Liver (tissue), 8 donors: ENCODE measurements at regions not wholly inside any gene's neighbourhood (a gene's known extent, or its start where the extent isn't known, plus 50 kb on each side); places are given as distances from the start of the nearest gene placed in this dataset.

ENCODE experiments used
- DNase-seq: peaks from one replicate; pipeline ENCODE4 v3.0.0-alpha.2; 2017; ENCODE audit warnings: low spot score
- H3K27ac ChIP-seq, 2 donors: one replicate each; pipeline ENCODE4 v1.7.0; 2013; ENCODE audit warnings: inconsistent platforms in 2 of 2, low read length in 2 of 2, control low read depth in 1 of 2, low read depth in 1 of 2, mild to moderate bottlenecking in 1 of 2
- H3K27me3 ChIP-seq, 4 donors: one replicate each; pipeline versions ENCODE4 v1.6.1 to v1.7.0; 2013; ENCODE audit warnings: low read length in 3 of 4, inconsistent platforms in 1 of 4, mild to moderate bottlenecking in 1 of 4, moderate library complexity in 1 of 4; ENCODE audit not compliant: control insufficient read depth in 4 of 4, insufficient read depth in 4 of 4
- H3K36me3 ChIP-seq, 4 donors: one replicate each; pipeline versions ENCODE4 v1.6.1 to v1.7.0; 2013; ENCODE audit warnings: low read length in 3 of 4, mild to moderate bottlenecking in 3 of 4, low read depth in 1 of 4, moderate library complexity in 1 of 4; ENCODE audit not compliant: control insufficient read depth in 4 of 4, insufficient read depth in 3 of 4
- H3K4me1 ChIP-seq, 4 donors: one replicate each; pipeline versions ENCODE4 v1.6.1 to v1.7.0; 2013; ENCODE audit warnings: low read length in 3 of 4, mild to moderate bottlenecking in 3 of 4, moderate library complexity in 1 of 4; ENCODE audit not compliant: control insufficient read depth in 4 of 4, insufficient read depth in 4 of 4
- H3K4me3 ChIP-seq, 3 donors: one replicate each; pipeline versions ENCODE4 v1.6.1 to v1.7.0; 2013; ENCODE audit warnings: low read length in 3 of 3, control low read depth in 1 of 3, low read depth in 1 of 3, mild to moderate bottlenecking in 1 of 3
- H3K9ac ChIP-seq, 2 donors: one replicate each; pipeline ENCODE4 v1.7.0; 2013; ENCODE audit warnings: low read length in 2 of 2, mild to moderate bottlenecking in 2 of 2, moderate library complexity in 2 of 2, control low read depth in 1 of 2, low read depth in 1 of 2
- H3K9me3 ChIP-seq, 4 donors: one replicate each; pipeline versions ENCODE4 v1.6.1 to v1.7.0; 2013; ENCODE audit warnings: low read length in 3 of 4; ENCODE audit not compliant: control insufficient read depth in 4 of 4
- EGR1 ChIP-seq, 2 donors: IDR thresholded peaks; 2 replicates each; pipeline ENCODE4 v1.6.1; 2016 to 2018; ENCODE audit warnings: antibody characterized with exemption in 2 of 2, low read depth in 2 of 2
- FOXA1 ChIP-seq: IDR thresholded peaks from 2 replicates; pipeline ENCODE4 v1.6.1; 2016; ENCODE audit warnings: antibody characterized with exemption
- FOXA2 ChIP-seq: IDR thresholded peaks from 2 replicates; pipeline ENCODE4 v1.6.1; 2016; ENCODE audit warnings: antibody characterized with exemption
- GABPA ChIP-seq, 2 donors: IDR thresholded peaks in 1 of 2; conservative IDR thresholded peaks in 1 of 2; 2 replicates each; pipeline ENCODE4 v1.6.1; 2016; ENCODE audit warnings: antibody characterized with exemption in 2 of 2, mild to moderate bottlenecking in 1 of 2, moderate library complexity in 1 of 2
- HNF4A ChIP-seq, 2 donors: conservative IDR thresholded peaks; 2 replicates each; pipeline ENCODE4 v1.6.1; 2016; ENCODE audit warnings: antibody characterized with exemption in 2 of 2, mild to moderate bottlenecking in 2 of 2
- HNF4G ChIP-seq: IDR thresholded peaks from 2 replicates; pipeline ENCODE4 v1.6.1; 2016; ENCODE audit warnings: antibody characterized with exemption
- JUND ChIP-seq, 2 donors: IDR thresholded peaks; 2 replicates each; pipeline ENCODE4 v1.6.1; 2016; ENCODE audit warnings: antibody characterized with exemption in 2 of 2
- NR2F2 ChIP-seq: IDR thresholded peaks from 2 replicates; pipeline ENCODE4 v1.6.1; 2016; ENCODE audit warnings: antibody characterized with exemption
- RAD21 ChIP-seq, 2 donors: IDR thresholded peaks; 2 replicates each; pipeline ENCODE4 v1.6.1; 2016; ENCODE audit warnings: antibody characterized with exemption in 2 of 2, mild to moderate bottlenecking in 2 of 2
- RXRA ChIP-seq, 2 donors: IDR thresholded peaks; 2 replicates each; pipeline ENCODE4 v1.6.1; 2017 to 2018; ENCODE audit warnings: antibody characterized with exemption in 2 of 2, mild to moderate bottlenecking in 1 of 2
- SP1 ChIP-seq: IDR thresholded peaks from 2 replicates; pipeline ENCODE4 v1.6.1; 2018; ENCODE audit warnings: antibody characterized with exemption, mild to moderate bottlenecking
- TAF1 ChIP-seq: conservative IDR thresholded peaks from 2 replicates; pipeline ENCODE4 v1.6.1; 2016; ENCODE audit warnings: antibody characterized with exemption, mild to moderate bottlenecking
- YY1 ChIP-seq: IDR thresholded peaks from 2 replicates; pipeline ENCODE4 v1.6.1; 2016; ENCODE audit warnings: antibody characterized with exemption, mild to moderate bottlenecking
- whole genome bisulfite sequencing: extraction: QIAGEN DNeasy Blood & Tissue Kit; methylation state at CpG from one replicate; pipeline ENCODE4 v1.1.7; 2013; 5-methylcytosine and 5-hydroxymethylcytosine counted together
- TF ChIP-seq, protein P1 (sequence below): IDR thresholded peaks from 2 replicates; pipeline ENCODE4 v1.6.1; 2016; ENCODE audit warnings: antibody characterized with exemption
- TF ChIP-seq, protein P2 (sequence below): IDR thresholded peaks from 2 replicates; pipeline ENCODE4 v1.6.1; 2016; ENCODE audit warnings: antibody characterized with exemption, mild to moderate bottlenecking
- TF ChIP-seq, protein P3 (sequence below): IDR thresholded peaks from 2 replicates; pipeline ENCODE4 v1.6.1; 2016; ENCODE audit warnings: antibody characterized with exemption
- TF ChIP-seq, protein P4 (sequence below): IDR thresholded peaks from 2 replicates; pipeline ENCODE4 v1.6.1; 2016; ENCODE audit warnings: antibody characterized with exemption
- TF ChIP-seq, protein P5 (sequence below): fragments of 150-350 bp; IDR thresholded peaks from 2 replicates; pipeline ENCODE4 v1.5.1; 2017; ENCODE audit warnings: improper control_type of control experiment, low read depth, low read length; ENCODE audit not compliant: missing input control
- donor health status: healthy.
- donor health status: healthy.
- donor health status: healthy.
- donor health status: healthy.
- donor health status: healthy.

DNA sequence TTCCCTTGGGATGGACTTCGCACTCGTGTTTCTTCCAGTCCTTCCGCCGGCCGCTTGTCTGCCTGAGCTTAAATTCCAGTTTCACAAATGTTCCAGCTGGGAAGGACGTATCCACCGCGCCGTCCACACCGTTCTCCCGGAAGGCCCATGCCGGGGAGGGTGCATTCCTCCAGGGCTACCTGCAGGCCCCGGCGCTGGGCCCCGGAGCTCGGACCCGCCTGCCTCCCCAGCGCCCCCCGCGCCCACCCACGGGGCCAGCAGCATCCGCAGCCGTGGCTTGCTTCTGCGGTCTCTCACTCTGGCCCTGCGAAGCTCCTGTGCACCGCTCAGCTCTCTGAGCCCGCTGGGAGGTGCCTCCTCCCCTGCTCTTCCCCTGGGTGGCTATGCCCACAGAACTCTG lies 2084.1 kb downstream of the TP53TG3F start:
- no peak for TF ChIP-seq RAD21 (IDR thresholded peaks at IDR 0.05)
- TF ChIP-seq, protein P1, sequence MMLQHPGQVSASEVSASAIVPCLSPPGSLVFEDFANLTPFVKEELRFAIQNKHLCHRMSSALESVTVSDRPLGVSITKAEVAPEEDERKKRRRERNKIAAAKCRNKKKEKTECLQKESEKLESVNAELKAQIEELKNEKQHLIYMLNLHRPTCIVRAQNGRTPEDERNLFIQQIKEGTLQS, result no peak
- no peak for TF ChIP-seq RXRA (IDR thresholded peaks at IDR 0.05)
- no peak for TF ChIP-seq FOXA1
- TF ChIP-seq GABPA (IDR thresholded peaks at IDR 0.05 in 1 of 2, conservative IDR thresholded peaks at IDR 0.05 in 1 of 2), result no peak
- TF ChIP-seq FOXA2, result no peak
- TF ChIP-seq YY1, result no peak
- TF ChIP-seq HNF4G, result no peak
- TF ChIP-seq, protein P2, sequence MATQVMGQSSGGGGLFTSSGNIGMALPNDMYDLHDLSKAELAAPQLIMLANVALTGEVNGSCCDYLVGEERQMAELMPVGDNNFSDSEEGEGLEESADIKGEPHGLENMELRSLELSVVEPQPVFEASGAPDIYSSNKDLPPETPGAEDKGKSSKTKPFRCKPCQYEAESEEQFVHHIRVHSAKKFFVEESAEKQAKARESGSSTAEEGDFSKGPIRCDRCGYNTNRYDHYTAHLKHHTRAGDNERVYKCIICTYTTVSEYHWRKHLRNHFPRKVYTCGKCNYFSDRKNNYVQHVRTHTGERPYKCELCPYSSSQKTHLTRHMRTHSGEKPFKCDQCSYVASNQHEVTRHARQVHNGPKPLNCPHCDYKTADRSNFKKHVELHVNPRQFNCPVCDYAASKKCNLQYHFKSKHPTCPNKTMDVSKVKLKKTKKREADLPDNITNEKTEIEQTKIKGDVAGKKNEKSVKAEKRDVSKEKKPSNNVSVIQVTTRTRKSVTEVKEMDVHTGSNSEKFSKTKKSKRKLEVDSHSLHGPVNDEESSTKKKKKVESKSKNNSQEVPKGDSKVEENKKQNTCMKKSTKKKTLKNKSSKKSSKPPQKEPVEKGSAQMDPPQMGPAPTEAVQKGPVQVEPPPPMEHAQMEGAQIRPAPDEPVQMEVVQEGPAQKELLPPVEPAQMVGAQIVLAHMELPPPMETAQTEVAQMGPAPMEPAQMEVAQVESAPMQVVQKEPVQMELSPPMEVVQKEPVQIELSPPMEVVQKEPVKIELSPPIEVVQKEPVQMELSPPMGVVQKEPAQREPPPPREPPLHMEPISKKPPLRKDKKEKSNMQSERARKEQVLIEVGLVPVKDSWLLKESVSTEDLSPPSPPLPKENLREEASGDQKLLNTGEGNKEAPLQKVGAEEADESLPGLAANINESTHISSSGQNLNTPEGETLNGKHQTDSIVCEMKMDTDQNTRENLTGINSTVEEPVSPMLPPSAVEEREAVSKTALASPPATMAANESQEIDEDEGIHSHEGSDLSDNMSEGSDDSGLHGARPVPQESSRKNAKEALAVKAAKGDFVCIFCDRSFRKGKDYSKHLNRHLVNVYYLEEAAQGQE, result no peak
- no peak for TF ChIP-seq HNF4A (conservative IDR thresholded peaks at IDR 0.05)
- TF ChIP-seq JUND (IDR thresholded peaks at IDR 0.05), result no peak
- TF ChIP-seq EGR1 (IDR thresholded peaks at IDR 0.05; ENCODE audit: low read depth in 2 of 2), result no peak
- TF ChIP-seq, protein P3, sequence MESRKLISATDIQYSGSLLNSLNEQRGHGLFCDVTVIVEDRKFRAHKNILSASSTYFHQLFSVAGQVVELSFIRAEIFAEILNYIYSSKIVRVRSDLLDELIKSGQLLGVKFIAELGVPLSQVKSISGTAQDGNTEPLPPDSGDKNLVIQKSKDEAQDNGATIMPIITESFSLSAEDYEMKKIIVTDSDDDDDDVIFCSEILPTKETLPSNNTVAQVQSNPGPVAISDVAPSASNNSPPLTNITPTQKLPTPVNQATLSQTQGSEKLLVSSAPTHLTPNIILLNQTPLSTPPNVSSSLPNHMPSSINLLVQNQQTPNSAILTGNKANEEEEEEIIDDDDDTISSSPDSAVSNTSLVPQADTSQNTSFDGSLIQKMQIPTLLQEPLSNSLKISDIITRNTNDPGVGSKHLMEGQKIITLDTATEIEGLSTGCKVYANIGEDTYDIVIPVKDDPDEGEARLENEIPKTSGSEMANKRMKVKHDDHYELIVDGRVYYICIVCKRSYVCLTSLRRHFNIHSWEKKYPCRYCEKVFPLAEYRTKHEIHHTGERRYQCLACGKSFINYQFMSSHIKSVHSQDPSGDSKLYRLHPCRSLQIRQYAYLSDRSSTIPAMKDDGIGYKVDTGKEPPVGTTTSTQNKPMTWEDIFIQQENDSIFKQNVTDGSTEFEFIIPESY, result no peak
- TF ChIP-seq SP1, result no peak
- TF ChIP-seq, protein P4, sequence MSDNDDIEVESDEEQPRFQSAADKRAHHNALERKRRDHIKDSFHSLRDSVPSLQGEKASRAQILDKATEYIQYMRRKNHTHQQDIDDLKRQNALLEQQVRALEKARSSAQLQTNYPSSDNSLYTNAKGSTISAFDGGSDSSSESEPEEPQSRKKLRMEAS, result no peak
- TF ChIP-seq, protein P5, sequence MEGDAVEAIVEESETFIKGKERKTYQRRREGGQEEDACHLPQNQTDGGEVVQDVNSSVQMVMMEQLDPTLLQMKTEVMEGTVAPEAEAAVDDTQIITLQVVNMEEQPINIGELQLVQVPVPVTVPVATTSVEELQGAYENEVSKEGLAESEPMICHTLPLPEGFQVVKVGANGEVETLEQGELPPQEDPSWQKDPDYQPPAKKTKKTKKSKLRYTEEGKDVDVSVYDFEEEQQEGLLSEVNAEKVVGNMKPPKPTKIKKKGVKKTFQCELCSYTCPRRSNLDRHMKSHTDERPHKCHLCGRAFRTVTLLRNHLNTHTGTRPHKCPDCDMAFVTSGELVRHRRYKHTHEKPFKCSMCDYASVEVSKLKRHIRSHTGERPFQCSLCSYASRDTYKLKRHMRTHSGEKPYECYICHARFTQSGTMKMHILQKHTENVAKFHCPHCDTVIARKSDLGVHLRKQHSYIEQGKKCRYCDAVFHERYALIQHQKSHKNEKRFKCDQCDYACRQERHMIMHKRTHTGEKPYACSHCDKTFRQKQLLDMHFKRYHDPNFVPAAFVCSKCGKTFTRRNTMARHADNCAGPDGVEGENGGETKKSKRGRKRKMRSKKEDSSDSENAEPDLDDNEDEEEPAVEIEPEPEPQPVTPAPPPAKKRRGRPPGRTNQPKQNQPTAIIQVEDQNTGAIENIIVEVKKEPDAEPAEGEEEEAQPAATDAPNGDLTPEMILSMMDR, result no peak
- TF ChIP-seq TAF1, result no peak
- no peak for TF ChIP-seq NR2F2
- H3K4me1 ChIP-seq, result no peaks in the 10 kb centered on the region
- 70% methylated on average over 27 of the region's 27 CpGs for WGBS
- no peak overlapping the region for H3K27ac ChIP-seq
- no peak overlapping the region for H3K9ac ChIP-seq
- H3K27me3 ChIP-seq, result no peaks in the 10 kb centered on the region
- no peaks in the 10 kb centered on the region for H3K9me3 ChIP-seq
- no peak for DNase-seq
- no peak overlapping the region for H3K4me3 ChIP-seq
- no peaks in the 10 kb centered on the region for H3K36me3 ChIP-seq
